GM21381 (cell line): ENCODE measurements at regions not wholly inside any gene's neighbourhood (a gene's known extent, or its start where the extent isn't known, plus 50 kb on each side); places are given as distances from the start of the nearest gene placed in this dataset.

ENCODE experiments used
- ATAC-seq: cut with Tn5 transposase; IDR thresholded peaks from one replicate; pipeline ENCODE4 v1.9.1; 2021; ENCODE audit warnings: mild to moderate bottlenecking, moderate library complexity; ENCODE audit not compliant: unreplicated experiment

- no peak for ATAC-seq
Measured at GRCh38 chr2:19686439-19686838, 215.3 kb downstream of the TTC32 start.

GRCh38 chr2:19685731-19686130, 216.1 kb downstream of the TTC32 start:
- no peak for ATAC-seq

- ATAC-seq, result no peak
Measured at GRCh38 chr2:19684516-19684915, 217.3 kb downstream of the TTC32 start.

GRCh38 chr2:19683556-19683955, 218.2 kb downstream of the TTC32 start:
- no peak for ATAC-seq

GRCh38 chr2:19682493-19682892, 219.3 kb downstream of the TTC32 start:
- no peak for ATAC-seq

- ATAC-seq, result no peak
Measured at GRCh38 chr2:19677825-19678518, 223.8 kb downstream of the TTC32 start.

- ATAC-seq, result no peak
Measured at GRCh38 chr2:19677215-19677777, 224.5 kb downstream of the TTC32 start.

GRCh38 chr2:19676770-19677169, 225.0 kb downstream of the TTC32 start:
- ATAC-seq, result no peak

GRCh38 chr2:19675856-19676460, 225.8 kb downstream of the TTC32 start:
- no peak for ATAC-seq

GRCh38 chr2:19675003-19675629, 226.7 kb downstream of the TTC32 start:
- no peak for ATAC-seq

GRCh38 chr2:19674051-19675002, 227.5 kb downstream of the TTC32 start:
- no peak for ATAC-seq

GRCh38 chr2:19673213-19673791, 228.5 kb downstream of the TTC32 start:
- ATAC-seq, result no peak

- ATAC-seq, result no peak
Measured at GRCh38 chr2:19671916-19672315, 229.9 kb downstream of the TTC32 start.

- no peak for ATAC-seq
Measured at GRCh38 chr2:19671311-19671710, 230.5 kb downstream of the TTC32 start.

- ATAC-seq, result no peak
Measured at GRCh38 chr2:19670303-19670702, 231.5 kb downstream of the TTC32 start.

- no peak for ATAC-seq
Measured at GRCh38 chr2:19669559-19669958, 232.2 kb downstream of the TTC32 start.

GRCh38 chr2:19669126-19669525, 232.7 kb downstream of the TTC32 start:
- ATAC-seq, result no peak

GRCh38 chr2:19667536-19667949, 234.2 kb downstream of the TTC32 start:
- no peak for ATAC-seq

- no peak for ATAC-seq
Measured at GRCh38 chr2:19667085-19667484, 234.7 kb downstream of the TTC32 start.

GRCh38 chr2:19664646-19665045, 237.1 kb downstream of the TTC32 start:
- ATAC-seq, result no peak
